GM21717 (cell line): ENCODE measurements at regions not wholly inside any gene's neighbourhood (a gene's known extent, or its start where the extent isn't known, plus 50 kb on each side); places are given as distances from the start of the nearest gene placed in this dataset.

Source experiments
- ATAC-seq: cut with Tn5 transposase; IDR thresholded peaks from one replicate; pipeline ENCODE4 v1.9.1; 2021; ENCODE audit warnings: mild to moderate bottlenecking, moderate library complexity; ENCODE audit not compliant: unreplicated experiment

- no peak for ATAC-seq
Measured at GRCh38 chr6:133748628-133749027, 140.3 kb upstream of the TCF21 start.

GRCh38 chr6:133749427-133749826 lies 139.5 kb upstream of the TCF21 start:
- no peak for ATAC-seq

GRCh38 chr6:133752129-133752528 lies 136.8 kb upstream of the TCF21 start:
- ATAC-seq, result no peak

- ATAC-seq, result no peak
Measured at GRCh38 chr6:133753756-133754155, 135.2 kb upstream of the TCF21 start.

GRCh38 chr6:133754298-133754697 lies 134.6 kb upstream of the TCF21 start:
- ATAC-seq, result no peak

GRCh38 chr6:133756078-133756695 lies 132.7 kb upstream of the TCF21 start:
- no peak for ATAC-seq

- no peak for ATAC-seq
Measured at GRCh38 chr6:133757335-133757734, 131.6 kb upstream of the TCF21 start.

GRCh38 chr6:133758815-133759335 lies 130.0 kb upstream of the TCF21 start:
- ATAC-seq, result no peak

- no peak for ATAC-seq
Measured at GRCh38 chr6:133759524-133759923, 129.4 kb upstream of the TCF21 start.

GRCh38 chr6:133761706-133762105 lies 127.2 kb upstream of the TCF21 start:
- ATAC-seq, result no peak

GRCh38 chr6:133764008-133764753 lies 124.7 kb upstream of the TCF21 start:
- ATAC-seq, result no peak

GRCh38 chr6:133764754-133765208 lies 124.1 kb upstream of the TCF21 start:
- ATAC-seq, result no peak

GRCh38 chr6:133767357-133767970 lies 121.4 kb upstream of the TCF21 start:
- ATAC-seq, result no peak

- ATAC-seq, result no peak
Measured at GRCh38 chr6:133768656-133769295, 120.1 kb upstream of the TCF21 start.

GRCh38 chr6:133769463-133769862 lies 119.5 kb upstream of the TCF21 start:
- no peak for ATAC-seq

- ATAC-seq, result no peak
Measured at GRCh38 chr6:133772567-133772966, 116.3 kb upstream of the TCF21 start.

GRCh38 chr6:133773776-133774175 lies 115.1 kb upstream of the TCF21 start:
- ATAC-seq, result no peak

GRCh38 chr6:133774356-133774755 lies 114.6 kb upstream of the TCF21 start:
- no peak for ATAC-seq

- ATAC-seq, result no peak
Measured at GRCh38 chr6:133778414-133779130, 110.3 kb upstream of the TCF21 start.

GRCh38 chr6:133779916-133780695 lies 108.8 kb upstream of the TCF21 start:
- no peak for ATAC-seq
